IMR-90 (cell line): ENCODE measurements at regions not wholly inside any gene's neighbourhood (a gene's known extent, or its start where the extent isn't known, plus 50 kb on each side); places are given as distances from the start of the nearest gene placed in this dataset.

Source experiments
- ATAC-seq: fragments of 200-7000 bp; cut with Tn5 transposase; 2 replicates; pipeline ENCODE4 v1.9.1; 2020; ENCODE audit warnings: low read depth, mild to moderate bottlenecking, moderate library complexity
- BruUV-seq: library from RNA; stranded (reverse); fragments of 400-500 nt; replicated peaks from 2 replicates; lab custom pipeline; 2021; lab: Mats Ljungman, UMichigan
- CTCF ChIA-PET: fragments of 300-600 bp; formaldehyde crosslinking; extraction: SDS; loops from one replicate; lab custom pipeline; 2021; ENCODE audit warnings: antibody characterized with exemption; lab: Yijun Ruan, JAX
- POLR2A ChIA-PET: fragments of 300-600 bp; sonication (Branson Sonifier 250); formaldehyde crosslinking; loops from one replicate; lab custom pipeline; 2022; ENCODE audit warnings: antibody characterized with exemption; ENCODE audit not compliant: unreplicated experiment; lab: Charles Lee
- DNase-seq: peaks from one replicate; pipeline ENCODE4 v3.0.0; 2013
- H2AFZ ChIP-seq: replicated peaks from 2 replicates; pipeline ENCODE3; 2013; ENCODE audit warnings: low read length, mild to moderate bottlenecking; ENCODE audit not compliant: poor library complexity
- H2AK5ac ChIP-seq: 2 replicates; pipeline ENCODE4 v1.6.1; 2013; ENCODE audit warnings: low read depth, low read length, inconsistent platforms
- H2AK9ac ChIP-seq: replicated peaks from 2 replicates; pipeline ENCODE3; 2013; ENCODE audit warnings: mild to moderate bottlenecking, low read depth, low read length, moderate library complexity; ENCODE audit not compliant: poor library complexity
- H2BK120ac ChIP-seq: 2 replicates; pipeline ENCODE4 v1.6.1; 2013; ENCODE audit warnings: low read depth, low read length, inconsistent platforms
- H2BK15ac ChIP-seq: 3 replicates; pipeline ENCODE4 v1.6.1; 2013; ENCODE audit warnings: low read depth, low read length, inconsistent platforms
- H2BK20ac ChIP-seq: 2 replicates; pipeline ENCODE4 v1.6.1; 2013; ENCODE audit warnings: low read depth, mild to moderate bottlenecking, inconsistent platforms, low read length, moderate library complexity
- H2BK5ac ChIP-seq: 2 replicates; pipeline ENCODE4 v1.6.1; 2013; ENCODE audit warnings: mild to moderate bottlenecking, low read depth, low read length, inconsistent platforms; ENCODE audit not compliant: poor library complexity, severe bottlenecking
- H3K14ac ChIP-seq: replicated peaks from 2 replicates; pipeline ENCODE4 v1.6.1; 2013; ENCODE audit warnings: low read depth, low read length, inconsistent platforms
- H3K18ac ChIP-seq: 2 replicates; pipeline ENCODE4 v1.6.1; 2013; ENCODE audit warnings: low read depth, low read length, control low read depth
- H3K23ac ChIP-seq: 2 replicates; pipeline ENCODE4 v1.6.1; 2013; ENCODE audit warnings: low read depth, low read length, inconsistent platforms
- H3K27ac ChIP-seq: 2 replicates; pipeline ENCODE4 v1.5.1; 2013; ENCODE audit warnings: mild to moderate bottlenecking, control low read depth, low read length; ENCODE audit not compliant: insufficient read depth
- H3K27me3 ChIP-seq: 2 replicates; pipeline ENCODE4 v1.6.1; 2013; ENCODE audit warnings: low read length; ENCODE audit not compliant: control insufficient read depth, insufficient read depth
- H3K36me3 ChIP-seq: 2 replicates; pipeline ENCODE4 v1.6.1; 2013; ENCODE audit warnings: low read length, mixed read lengths; ENCODE audit not compliant: control insufficient read depth, insufficient read depth
- H3K4ac ChIP-seq: 2 replicates; pipeline ENCODE4 v1.6.1; 2013; ENCODE audit warnings: low read depth, low read length, inconsistent platforms
- H3K4me1 ChIP-seq: 2 replicates; pipeline ENCODE4 v1.6.1; 2013; ENCODE audit warnings: low read length, mixed read lengths; ENCODE audit not compliant: control insufficient read depth, insufficient read depth
- H3K4me2 ChIP-seq: 2 replicates; pipeline ENCODE4 v1.6.1; 2013; ENCODE audit warnings: low read depth, mild to moderate bottlenecking, control low read depth, low read length, moderate library complexity
- H3K4me3 ChIP-seq: 2 replicates; pipeline ENCODE4 v1.5.1; 2013; ENCODE audit warnings: low read depth, mild to moderate bottlenecking, control low read depth, low read length, moderate library complexity; ENCODE audit not compliant: insufficient read depth
- H3K56ac ChIP-seq: 2 replicates; pipeline ENCODE4 v1.6.1; 2013; ENCODE audit warnings: low read length, inconsistent platforms; ENCODE audit not compliant: insufficient read depth; ENCODE audit errors: extremely low read depth
- H3K79me1 ChIP-seq, 2 experiments: 2 replicates each; pipeline ENCODE4 v1.6.1; 2013; ENCODE audit warnings: low read length in 2 of 2, inconsistent platforms in 1 of 2, low read depth in 1 of 2
- H3K9ac ChIP-seq: 2 replicates; pipeline ENCODE4 v1.6.1; 2013; ENCODE audit warnings: low read depth, low read length, control low read depth
- H3K9me1 ChIP-seq: 2 replicates; pipeline ENCODE4 v1.6.1; 2013; ENCODE audit warnings: low read length, inconsistent platforms; ENCODE audit not compliant: insufficient read depth
- H3K9me3 ChIP-seq: 2 replicates; pipeline ENCODE4 v1.6.1; 2013; ENCODE audit warnings: low read length; ENCODE audit not compliant: control insufficient read depth, insufficient read depth
- H4K20me1 ChIP-seq: 2 replicates; pipeline ENCODE4 v1.6.1; 2013; ENCODE audit warnings: low read length, inconsistent platforms; ENCODE audit not compliant: insufficient read depth
- H4K5ac ChIP-seq: 2 replicates; pipeline ENCODE4 v1.6.1; 2013; ENCODE audit warnings: mild to moderate bottlenecking, low read depth, low read length, control low read depth
- H4K8ac ChIP-seq, 2 experiments: 2 replicates each; pipeline ENCODE4 v1.6.1; 2013; ENCODE audit warnings: low read depth in 2 of 2, low read length in 2 of 2, control low read depth in 1 of 2, inconsistent platforms in 1 of 2
- H4K91ac ChIP-seq: 2 replicates; pipeline ENCODE4 v1.6.1; 2013; ENCODE audit warnings: low read depth, low read length, inconsistent platforms; ENCODE audit not compliant: insufficient read depth
- CHD1 ChIP-seq: IDR thresholded peaks from 2 replicates; pipeline ENCODE4 v1.6.1; 2012; ENCODE audit warnings: low read depth, low read length, improper control_type of control experiment
- ELK1 ChIP-seq: fragments of 150-350 bp; IDR thresholded peaks from 2 replicates; pipeline ENCODE4 v1.6.1; 2016; ENCODE audit warnings: low read depth, mild to moderate bottlenecking, low read length, moderate library complexity, borderline replicate concordance
- FOS ChIP-seq: fragments of 150-350 bp; IDR thresholded peaks from 2 replicates; pipeline ENCODE4 v1.6.1; 2016; ENCODE audit warnings: low read depth, low read length
- MAZ ChIP-seq: IDR thresholded peaks from 2 replicates; pipeline ENCODE4 v1.6.1; 2012; ENCODE audit warnings: low read depth, mild to moderate bottlenecking, low read length, improper control_type of control experiment, moderate library complexity, borderline replicate concordance
- MXI1 ChIP-seq: IDR thresholded peaks from 2 replicates; pipeline ENCODE4 v1.6.1; 2012; ENCODE audit warnings: low read depth, mild to moderate bottlenecking, low read length, moderate library complexity, borderline replicate concordance
- POLR2A ChIP-seq: IDR thresholded peaks from 2 replicates; pipeline ENCODE4 v1.6.1; 2012; ENCODE audit warnings: mild to moderate bottlenecking, low read depth, low read length
- RCOR1 ChIP-seq: IDR thresholded peaks from 2 replicates; pipeline ENCODE4 v1.6.1; 2012; ENCODE audit warnings: mild to moderate bottlenecking, low read length, improper control_type of control experiment; ENCODE audit not compliant: insufficient replicate concordance
- RFX5 ChIP-seq: IDR thresholded peaks from 2 replicates; pipeline ENCODE4 v1.8.0; 2012; ENCODE audit warnings: low read depth, mild to moderate bottlenecking, low read length, moderate library complexity
- WGBS, 2 experiments: methylation state at CpG; one replicate each; pipeline versions ENCODE4 v1.1.5 to v1.1.7; 2013; ENCODE audit warnings: missing lambda C conversion rate in 2 of 2; ENCODE audit not compliant: insufficient read length in 1 of 2; ENCODE audit errors: extremely low coverage in 2 of 2; 5-methylcytosine and 5-hydroxymethylcytosine counted together
- dilution Hi-C: fragments of 300-500 bp; cut with HindIII; formaldehyde crosslinking; loops from one replicate; pipeline ENCODE4 v1.14.3; 2018; ENCODE audit warnings: low sequenced_read_pairs; ENCODE audit not compliant: unreplicated experiment
- in situ Hi-C: fragments of 300-500 bp; cut with MboI; formaldehyde crosslinking; loops from 3 replicates; pipeline ENCODE4 v1.14.3; 2019; ENCODE audit warnings: low sequenced_read_pairs, inconsistent platforms, mixed read lengths
- intact Hi-C: fragments of 100-400 bp; cut with micrococcal nuclease; formaldehyde crosslinking; loops from 2 replicates; pipeline ENCODE4 v1.10.0; 2022

DNA sequence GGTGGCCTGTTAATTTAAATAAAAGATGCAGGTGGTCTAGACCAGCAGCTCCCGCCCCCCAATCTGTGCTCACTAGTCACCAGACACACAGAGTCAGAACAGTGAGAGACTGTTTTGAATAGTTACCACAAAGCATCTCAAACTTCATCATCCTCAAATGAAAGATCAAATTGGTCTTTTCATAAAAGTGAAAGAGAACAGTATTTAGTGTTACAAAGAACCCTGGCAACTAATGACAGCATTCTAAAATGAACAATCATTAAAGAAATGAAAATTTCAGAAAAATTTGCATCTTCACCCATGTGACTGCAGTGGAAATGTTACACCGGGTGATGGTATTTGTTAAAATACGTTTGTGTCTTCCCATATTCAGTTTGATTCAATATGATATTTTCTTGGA lies 65.5 kb upstream of the PMAIP1 start:
- DNase-seq (no peak), ATAC-seq (no peak)
- H3K9me3 ChIP-seq = no peaks in the 10 kb centered on the region
- H3K23ac ChIP-seq = no peak overlapping the region
- no peak overlapping the region for H2BK20ac ChIP-seq
- H4K20me1 ChIP-seq = no peaks in the 10 kb centered on the region
- H3K27me3 ChIP-seq = peaks cover 9% of the 10 kb centered on the region
- H4K8ac ChIP-seq = no peak overlapping the region
- WGBS, 2 experiments = no CpG with 5 or more reads among the region's 3 CpGs
- H2AK5ac ChIP-seq = no peak overlapping the region
- H3K9me1 ChIP-seq = no peaks in the 10 kb centered on the region
- H2AFZ ChIP-seq = no peak overlapping the region
- no peak overlapping the region for H2BK5ac ChIP-seq
- no peak overlapping the region for H2BK120ac ChIP-seq
- no peak for TF ChIP-seq CHD1
- no peak for TF ChIP-seq MAZ
- no peak for TF ChIP-seq RCOR1
- TF ChIP-seq FOS = no peak
- no peak for TF ChIP-seq POLR2A
- no peak for TF ChIP-seq MXI1
- no peak for TF ChIP-seq RFX5
- TF ChIP-seq ELK1 = no peak
- H3K36me3 ChIP-seq = no peaks in the 10 kb centered on the region
- dilution Hi-C loops = no loop called here
- H3K9ac ChIP-seq = no peak overlapping the region
- intact Hi-C loops = loop anchor here (10.0 kb wide), 1 partner anchor 121 kb away; no protein-coding TSS in a partner anchor
- ChIA-PET CTCF (interaction anchor here (0.9 kb wide), 1 partner anchor 367 kb away, joined by 4 read pairs; no protein-coding TSS in a partner anchor), POLR2A (no interaction called here)
- H3K14ac ChIP-seq = no peak overlapping the region
- no peak overlapping the region for H2AK9ac ChIP-seq
- BruUV-seq = no TSS peak
- H3K4me1 ChIP-seq = peaks cover 2% of the 10 kb centered on the region; the same call in 1 of the 2 replicates
- no peak overlapping the region for H2BK15ac ChIP-seq
- no peak overlapping the region for H4K91ac ChIP-seq
- no peak overlapping the region for H4K5ac ChIP-seq
- no peak overlapping the region for H3K4me3 ChIP-seq
- no peak overlapping the region for H3K4me2 ChIP-seq
- no peak overlapping the region for H3K4ac ChIP-seq
- H3K56ac ChIP-seq = no peak overlapping the region
- H3K27ac ChIP-seq = no peak overlapping the region
- in situ Hi-C loops = loop anchor here (25.0 kb wide), 1 partner anchor 578 kb away; no protein-coding TSS in a partner anchor
- no peak overlapping the region for H3K18ac ChIP-seq
- no peaks in the 10 kb centered on the region for H3K79me1 ChIP-seq
